HG03097 (cell line): ENCODE measurements at regions not wholly inside any gene's neighbourhood (a gene's known extent, or its start where the extent isn't known, plus 50 kb on each side); places are given as distances from the start of the nearest gene placed in this dataset.

Experiments
- ATAC-seq: cut with Tn5 transposase; IDR thresholded peaks from one replicate; pipeline ENCODE4 v1.9.1; 2021; ENCODE audit not compliant: unreplicated experiment, low FRiP score

GRCh38 chr6:153898360-153899059, 140.5 kb upstream of the OPRM1 start:
- no peak for ATAC-seq

GRCh38 chr6:153882411-153882810, 156.6 kb upstream of the OPRM1 start:
- ATAC-seq = no peak

- ATAC-seq = no peak
Measured at GRCh38 chr6:153873541-153873940, 165.5 kb upstream of the OPRM1 start.

- no peak for ATAC-seq
Measured at GRCh38 chr6:153872946-153873345, 166.1 kb upstream of the OPRM1 start.

GRCh38 chr6:153862927-153863326, 176.1 kb upstream of the OPRM1 start:
- no peak for ATAC-seq

DNA sequence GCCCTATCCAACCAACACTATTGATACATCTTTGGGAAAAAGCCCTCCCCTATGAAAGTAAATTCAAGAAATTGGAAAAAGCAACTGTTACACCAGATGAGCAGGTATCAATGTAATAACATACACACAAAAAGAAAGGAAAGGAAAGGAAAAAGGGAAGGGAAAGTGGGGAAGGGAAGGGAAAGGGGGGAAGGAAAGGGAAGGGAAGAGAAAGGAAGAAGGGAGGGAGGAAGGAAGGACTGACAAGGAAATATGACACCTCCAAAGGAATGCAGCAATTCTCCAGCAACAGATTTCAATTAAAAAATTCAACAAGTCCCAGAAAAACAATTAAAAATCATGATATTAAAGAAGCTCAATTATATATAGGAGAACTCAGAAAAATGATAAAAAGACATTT, 176.9 kb upstream of the OPRM1 start:
- no peak for ATAC-seq

- ATAC-seq = no peak
Measured at GRCh38 chr6:153858529-153858928, 180.5 kb upstream of the OPRM1 start.

DNA sequence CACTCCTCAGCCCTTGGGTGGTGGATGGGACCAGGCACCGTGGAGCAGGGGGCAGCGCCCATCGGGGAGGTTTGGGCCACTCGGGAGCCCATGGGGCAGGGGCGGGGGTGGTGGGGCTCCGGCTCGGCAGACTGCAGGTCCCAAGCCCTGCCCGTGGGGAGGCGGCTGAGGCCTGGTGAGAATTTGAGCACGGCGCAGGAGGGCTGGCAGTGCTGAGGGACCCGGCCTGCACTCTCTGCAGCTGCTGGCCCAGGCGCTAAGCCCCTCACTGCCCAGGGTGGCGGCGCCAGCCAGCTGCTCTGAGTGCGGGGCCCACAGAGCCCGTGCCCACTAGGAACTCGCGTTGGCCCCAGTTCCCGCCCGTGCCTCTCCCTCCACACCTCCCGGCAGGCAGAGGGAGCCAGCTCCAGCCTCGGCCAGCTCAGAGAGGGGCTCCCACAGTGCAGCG, 182.1 kb upstream of the OPRM1 start:
- ATAC-seq = no peak

DNA sequence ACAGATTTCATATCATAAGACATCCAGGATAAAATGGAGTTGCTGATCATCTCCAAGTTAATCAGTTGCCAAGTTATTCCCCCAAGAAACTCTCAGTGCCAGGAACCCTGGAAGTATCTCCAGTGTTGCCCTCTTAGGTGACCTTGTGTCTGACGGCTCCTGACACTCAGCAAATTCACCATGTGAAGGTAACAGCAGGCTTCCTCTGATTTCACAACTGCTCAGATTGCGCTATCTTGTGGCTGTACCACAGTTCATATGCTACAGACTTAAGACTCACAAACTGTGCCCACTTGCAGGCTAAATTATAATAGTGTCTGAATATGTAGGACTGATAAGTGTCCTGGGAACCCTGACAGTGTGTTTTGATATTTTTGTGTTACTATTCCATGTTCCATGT, 186.6 kb upstream of the OPRM1 start:
- no peak for ATAC-seq

DNA sequence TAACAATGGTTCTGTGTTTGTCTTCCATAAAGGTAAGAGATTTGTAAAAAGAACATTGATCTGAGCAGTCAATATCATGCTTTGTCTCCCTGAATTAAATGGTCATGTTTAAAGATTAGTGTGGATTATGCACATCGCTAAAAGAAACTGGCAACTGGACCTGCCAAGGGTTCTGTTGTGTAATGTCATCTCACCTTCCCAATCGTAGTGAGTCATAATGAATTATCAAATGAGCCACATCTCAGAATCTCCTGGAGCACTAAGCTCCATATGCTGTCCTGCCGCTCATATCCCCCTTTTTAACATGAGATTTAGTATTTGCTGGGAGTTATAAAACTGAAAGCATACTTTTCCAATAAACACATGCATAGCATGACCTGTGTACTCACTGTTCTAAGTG, 187.0 kb upstream of the OPRM1 start:
- no peak for ATAC-seq

GRCh38 chr6:153849072-153849779, 189.8 kb upstream of the OPRM1 start:
- ATAC-seq = no peak

DNA sequence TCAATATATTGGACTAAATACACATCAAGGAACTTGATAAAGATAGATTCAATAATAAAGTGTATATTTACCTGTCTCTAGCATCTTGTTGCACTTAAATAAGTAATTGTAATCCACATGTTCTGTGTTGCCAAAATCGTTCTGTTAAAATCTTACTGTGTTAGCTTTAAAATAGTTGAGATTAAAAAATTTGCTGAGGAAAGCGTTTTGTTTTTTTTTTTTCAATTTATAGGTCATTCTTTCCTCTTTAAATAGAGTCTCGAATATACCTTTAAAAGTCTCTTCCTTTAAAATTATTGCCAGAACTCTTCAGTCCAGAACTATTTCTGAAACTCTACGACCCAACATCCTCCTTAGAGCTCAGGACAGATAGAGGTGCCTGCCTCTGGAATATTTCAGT, 195.6 kb upstream of the OPRM1 start:
- no peak for ATAC-seq

DNA sequence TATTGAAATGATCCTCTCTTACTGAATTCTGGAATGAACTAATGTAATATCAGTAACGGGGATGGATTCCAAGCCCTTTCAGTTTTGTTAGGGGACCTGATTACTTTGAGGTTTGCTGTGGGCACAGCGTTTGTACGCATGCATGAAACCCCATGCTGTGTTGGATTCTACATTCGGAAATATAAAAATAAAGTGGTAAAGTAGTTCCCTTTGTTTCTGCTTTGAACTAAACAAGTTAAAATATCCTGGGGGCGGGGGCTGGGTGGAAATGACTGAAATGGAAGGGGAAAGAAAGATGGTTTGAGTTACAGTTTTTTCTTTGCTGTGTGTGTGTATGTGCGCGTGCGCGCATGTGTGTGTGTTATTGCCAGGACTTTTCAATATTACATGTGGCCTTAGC, 196.5 kb upstream of the OPRM1 start:
- ATAC-seq = no peak

DNA sequence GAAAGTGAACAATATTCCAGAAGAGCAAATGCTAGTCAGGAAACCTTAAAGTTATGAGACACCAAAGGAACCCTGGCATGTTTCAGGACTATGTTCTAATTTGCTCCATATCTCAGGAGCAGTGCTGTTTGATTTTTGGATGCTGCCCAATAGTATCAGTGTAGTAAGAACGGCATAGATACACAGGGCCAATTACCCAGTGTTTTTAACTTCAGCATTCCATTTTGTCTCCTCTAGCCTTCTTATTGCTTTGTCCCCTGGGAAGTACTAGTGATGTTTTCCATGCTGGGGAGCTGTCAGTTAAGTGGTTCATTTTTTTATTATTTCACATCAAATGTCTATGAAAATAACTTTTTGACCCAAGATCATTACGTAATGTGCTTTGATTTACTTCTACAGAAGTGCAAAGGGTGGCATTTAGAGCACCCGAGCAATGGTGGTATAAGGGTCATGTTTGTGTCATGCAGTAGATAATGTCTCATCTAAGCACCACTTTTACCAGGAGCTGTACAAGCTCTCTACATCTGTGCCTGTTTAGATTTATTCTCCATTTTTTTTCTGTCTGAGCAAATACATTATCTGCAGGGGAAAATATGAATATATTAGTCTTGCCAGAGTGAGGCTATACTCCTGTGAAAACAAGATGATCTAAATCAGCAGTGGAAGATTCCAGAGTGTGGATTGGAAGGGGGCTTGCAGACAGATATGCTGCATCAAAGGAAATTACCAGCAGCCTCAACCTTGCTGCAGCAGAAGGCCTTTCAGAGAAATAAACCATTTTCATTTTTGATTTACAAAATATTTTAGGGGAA, 198.8 kb upstream of the OPRM1 start:
- no peak for ATAC-seq

DNA sequence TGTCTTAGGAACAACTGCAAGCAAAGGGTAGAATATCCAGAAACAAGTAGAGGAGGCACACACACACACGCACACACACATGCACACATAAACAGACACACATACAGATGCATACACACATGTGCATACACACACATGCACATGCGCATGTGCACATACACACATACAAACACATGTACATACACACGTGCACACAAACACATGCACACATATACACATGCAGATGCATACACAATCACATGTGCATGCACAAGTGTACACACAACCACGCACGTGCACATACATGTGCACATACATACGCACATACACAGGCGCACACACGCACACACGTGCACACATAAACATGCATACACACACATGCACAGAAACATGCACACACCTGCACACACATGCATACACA, 206.5 kb upstream of the OPRM1 start:
- no peak for ATAC-seq

- ATAC-seq = no peak
Measured at GRCh38 chr6:153831350-153832078, 207.5 kb upstream of the OPRM1 start.

GRCh38 chr6:153817173-153817572, 221.9 kb upstream of the OPRM1 start:
- no peak for ATAC-seq

GRCh38 chr6:153816366-153816765, 222.7 kb upstream of the OPRM1 start:
- ATAC-seq = no peak

GRCh38 chr6:153814136-153814535, 224.9 kb upstream of the OPRM1 start:
- no peak for ATAC-seq

GRCh38 chr6:153804755-153805330, 234.2 kb upstream of the OPRM1 start:
- no peak for ATAC-seq
